K562 (cell line): ENCODE measurements at regions not wholly inside any gene's neighbourhood (a gene's known extent, or its start where the extent isn't known, plus 50 kb on each side); places are given as distances from the start of the nearest gene placed in this dataset.

Source experiments
- ATAC-seq: fragments of 200-7000 bp; cut with Tn5 transposase; 3 replicates; pipeline ENCODE4 v1.9.1; 2020; ENCODE audit warnings: moderate library complexity
- BruUV-seq: library from RNA; stranded (reverse); fragments of 400-500 nt; replicated peaks from 2 replicates; lab custom pipeline; 2021; lab: Mats Ljungman, UMichigan
- CTCF ChIA-PET: fragments of 300-600 bp; formaldehyde crosslinking; extraction: SDS; loops from one replicate; lab custom pipeline; 2021; ENCODE audit warnings: low intra/inter-chr PET ratio; lab: Yijun Ruan, JAX
- POLR2A ChIA-PET: fragments of 300-600, 350-650 bp; sonication (Branson Sonifier 250); formaldehyde crosslinking; extraction: SDS; loops from one replicate; lab custom pipeline; 2021; ENCODE audit warnings: antibody characterized with exemption, inconsistent platforms; lab: Yijun Ruan, JAX
- DNase-seq, 4 experiments: peaks; one replicate each; pipeline versions ENCODE4 v3.0.0 to v3.0.0-alpha.2; 2011 to 2018; ENCODE audit warnings: low spot score in 3 of 4, mixed read lengths in 3 of 4; ENCODE audit errors: extremely low read depth in 1 of 4
- FAIRE-seq: peaks from 2 replicates; lab custom pipeline; 2011; peaks lifted over from hg19 to GRCh38; lab: Jason Lieb, UNC
- H2AFZ ChIP-seq: 2 replicates; pipeline ENCODE4 v1.6.0; 2011; ENCODE audit warnings: low read depth, low read length, control low read depth, inconsistent platforms
- H3K27ac ChIP-seq: fragments of 200-600 bp; 3 replicates; pipeline ENCODE4 v1.8.0; 2011; ENCODE audit warnings: low read depth, mild to moderate bottlenecking, control low read depth, inconsistent platforms, low read length, moderate library complexity, mixed read lengths; ENCODE audit errors: extremely low read depth
- H3K27me3 ChIP-seq, 2 experiments: fragments of 300-600 bp in 1 of 2; 2 replicates in 1 of 2; 3 replicates in 1 of 2; pipeline versions ENCODE4 v1.6.0 to v1.8.0; 2011; ENCODE audit warnings: inconsistent platforms in 2 of 2, low read length in 2 of 2, mild to moderate bottlenecking in 1 of 2, mixed read lengths in 1 of 2, moderate library complexity in 1 of 2; ENCODE audit not compliant: control insufficient read depth in 2 of 2, insufficient read depth in 2 of 2
- H3K36me3 ChIP-seq: fragments of 300-600 bp; 3 replicates; pipeline ENCODE4 v1.8.0; 2011; ENCODE audit warnings: mild to moderate bottlenecking, low read length, inconsistent platforms; ENCODE audit not compliant: control insufficient read depth, insufficient read depth
- H3K4me1 ChIP-seq, 2 experiments: fragments of 200-600 bp in 1 of 2; replicated peaks in 1 of 2; 2 replicates in 1 of 2; 3 replicates in 1 of 2; pipeline versions ENCODE4 v1.5.1 to v1.8.0; 2011; ENCODE audit warnings: inconsistent platforms in 2 of 2, low read length in 2 of 2, mild to moderate bottlenecking in 1 of 2, mixed read lengths in 1 of 2, moderate library complexity in 1 of 2; ENCODE audit not compliant: control insufficient read depth in 2 of 2, insufficient read depth in 2 of 2
- H3K4me2 ChIP-seq: 2 replicates; pipeline ENCODE4 v1.6.1; 2011; ENCODE audit warnings: low read length, control low read depth, inconsistent platforms, mixed read lengths; ENCODE audit not compliant: insufficient read depth
- H3K4me3 ChIP-seq: fragments of 200-600 bp; sonication (generic), shearing (Covaris generic); 2 replicates; pipeline ENCODE4 v1.5.1; 2016; ENCODE audit warnings: control low read depth, inconsistent platforms
- H3K79me2 ChIP-seq: fragments of 200-600 bp; 3 replicates; pipeline ENCODE4 v1.8.0; 2011; ENCODE audit warnings: low read length, inconsistent platforms; ENCODE audit not compliant: control insufficient read depth, insufficient read depth
- H3K9ac ChIP-seq, 2 experiments: 2 replicates each; pipeline versions ENCODE4 v1.6.0 to v1.6.1; 2011; ENCODE audit warnings: low read depth in 2 of 2, low read length in 2 of 2, control low read depth in 1 of 2, inconsistent platforms in 1 of 2, mild to moderate bottlenecking in 1 of 2, mixed read lengths in 1 of 2; ENCODE audit not compliant: insufficient read depth in 1 of 2
- H3K9me1 ChIP-seq: one replicate; pipeline ENCODE4 v1.6.0; 2011; ENCODE audit warnings: inconsistent platforms, mild to moderate bottlenecking, low read length, moderate library complexity; ENCODE audit not compliant: control insufficient read depth, insufficient read depth
- H3K9me3 ChIP-seq: replicated peaks from 2 replicates; pipeline ENCODE4 v1.5.1; 2011; ENCODE audit warnings: low read depth, low read length, inconsistent platforms; ENCODE audit not compliant: control insufficient read depth, insufficient read depth
- H4K20me1 ChIP-seq: replicated peaks from 2 replicates; pipeline ENCODE4 v1.6.1; 2011; ENCODE audit warnings: low read length, inconsistent platforms, mixed read lengths; ENCODE audit not compliant: control insufficient read depth, insufficient read depth
- BACH1 ChIP-seq: fragments of 200-800 bp; sonication (Bioruptor generic); IDR thresholded peaks from 2 replicates; pipeline ENCODE4 v1.6.1; 2016; ENCODE audit warnings: missing genetic modification characterization, missing compliant biosample characterization
- C11orf30 ChIP-seq: fragments of 450-650 bp; IDR thresholded peaks from 2 replicates; pipeline ENCODE4 v1.6.1; 2016; ENCODE audit warnings: low read depth, mild to moderate bottlenecking
- ELK1 ChIP-seq: sonication (generic); formaldehyde crosslinking; IDR thresholded peaks from 2 replicates; pipeline ENCODE4 v1.8.1; 2022; ENCODE audit warnings: missing genetic modification reagents
- ESRRA ChIP-seq: fragments of 450-650 bp; IDR thresholded peaks from 2 replicates; pipeline ENCODE4 v1.6.1; 2014; ENCODE audit warnings: low read depth, mild to moderate bottlenecking, moderate library complexity, borderline replicate concordance
- HCFC1 ChIP-seq: IDR thresholded peaks from 2 replicates; pipeline ENCODE4 v1.6.1; 2012; ENCODE audit warnings: low read depth, low read length, improper control_type of control experiment
- MTF1 ChIP-seq: fragments of 250-450 bp; sonication (Bioruptor Pico); IDR thresholded peaks from 2 replicates; pipeline ENCODE4 v1.9.0; 2021; ENCODE audit warnings: moderate library complexity, mild to moderate bottlenecking, inconsistent platforms, borderline replicate concordance
- NCOA2 ChIP-seq, 2 experiments: fragments of 450-650 bp; IDR thresholded peaks; 2 replicates each; pipeline ENCODE4 v1.6.1; 2018; ENCODE audit warnings: mild to moderate bottlenecking in 2 of 2, moderate library complexity in 1 of 2; ENCODE audit not compliant: partially characterized antibody in 2 of 2
- PHF21A ChIP-seq: fragments of 450-650 bp; IDR thresholded peaks from 2 replicates; pipeline ENCODE4 v1.6.1; 2017; ENCODE audit warnings: low read depth, borderline replicate concordance
- PML ChIP-seq: IDR thresholded peaks from 2 replicates; pipeline ENCODE4 v1.6.1; 2012; ENCODE audit warnings: low read length, inconsistent platforms
- RFX5 ChIP-seq: IDR thresholded peaks from 2 replicates; pipeline ENCODE4 v1.6.1; 2011; ENCODE audit warnings: low read depth, mild to moderate bottlenecking, improper control_type of control experiment, low read length
- SMAD2 ChIP-seq: fragments of 150-350 bp; IDR thresholded peaks from 2 replicates; pipeline ENCODE4 v1.6.1; 2014; ENCODE audit warnings: low read depth, mild to moderate bottlenecking, low read length
- SRSF3 ChIP-seq: fragments of 200-400 bp; formaldehyde crosslinking; IDR thresholded peaks from 2 replicates; pipeline ENCODE4 v1.6.1; 2016; ENCODE audit warnings: mild to moderate bottlenecking, low read length, moderate library complexity; ENCODE audit not compliant: insufficient read depth
- ZNF384 ChIP-seq: IDR thresholded peaks from 2 replicates; pipeline ENCODE4 v1.6.1; 2012; ENCODE audit warnings: low read depth, low read length, improper control_type of control experiment
- WGBS: fragments of 100-300 bp; shearing (Covaris generic); methylation state at CpG from one replicate; pipeline ENCODE4 v1.1.6; 2016; ENCODE audit warnings: low coverage, mixed read lengths; ENCODE audit not compliant: insufficient coverage; ENCODE audit errors: missing lambda C conversion rate; 5-methylcytosine and 5-hydroxymethylcytosine counted together
- in situ Hi-C: fragments of 300-500 bp; cut with MboI; formaldehyde crosslinking; loops from 4 replicates; pipeline ENCODE4 v1.15.0; 2018; ENCODE audit warnings: inconsistent platforms, mixed read lengths
- intact Hi-C: fragments of 100-400 bp; cut with micrococcal nuclease; formaldehyde crosslinking; loops from 2 replicates; pipeline ENCODE4 v1.14.2; 2022
- TF ChIP-seq, protein P1 (sequence below), 2 experiments: fragments of 450-650 bp in 1 of 2; sonication (generic) in 1 of 2; formaldehyde crosslinking; conservative IDR thresholded peaks; 2 replicates each; pipeline versions ENCODE4 v1.4.0 to v1.8.1; 2020 to 2022; ENCODE audit warnings: mild to moderate bottlenecking in 1 of 2, missing genetic modification reagents in 1 of 2

DNA sequence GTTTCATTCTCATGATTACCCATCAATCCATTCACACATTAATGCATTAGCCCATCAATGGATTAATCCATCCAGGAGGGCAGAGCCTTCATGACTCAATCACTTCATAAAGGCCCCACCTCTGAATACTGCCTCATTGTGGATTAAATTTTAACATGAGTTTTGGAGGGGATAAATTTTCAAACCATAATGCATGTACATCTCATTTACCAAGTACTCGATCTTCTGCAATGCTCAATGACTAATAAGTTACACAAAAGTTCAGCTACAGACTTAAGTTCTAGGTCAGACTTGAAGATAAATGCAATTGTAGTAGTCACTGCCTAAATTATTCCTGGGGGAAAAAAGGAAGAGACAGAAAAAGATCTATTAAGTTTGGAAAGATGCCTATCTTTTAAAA, 120.0 kb upstream of the OSR1 start:
- TF ChIP-seq HCFC1 (no peak), ESRRA (no peak), PHF21A (no peak), MTF1 (no peak), ZNF384 (no peak), ELK1 (no peak), SRSF3 (no peak), NCOA2 (IDR thresholded peaks at IDR 0.05; ENCODE audit: partially characterized antibody in 2 of 2) (no peak), RFX5 (no peak), C11orf30 (no peak), PML (no peak), SMAD2 (no peak), BACH1 (tag) (no peak)
- TF ChIP-seq, protein P1, sequence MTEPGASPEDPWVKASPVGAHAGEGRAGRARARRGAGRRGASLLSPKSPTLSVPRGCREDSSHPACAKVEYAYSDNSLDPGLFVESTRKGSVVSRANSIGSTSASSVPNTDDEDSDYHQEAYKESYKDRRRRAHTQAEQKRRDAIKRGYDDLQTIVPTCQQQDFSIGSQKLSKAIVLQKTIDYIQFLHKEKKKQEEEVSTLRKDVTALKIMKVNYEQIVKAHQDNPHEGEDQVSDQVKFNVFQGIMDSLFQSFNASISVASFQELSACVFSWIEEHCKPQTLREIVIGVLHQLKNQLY (CRISPR knock-in tag; conservative IDR thresholded peaks at IDR 0.05) = no peak
- ChIA-PET CTCF (no interaction called here), POLR2A (no interaction called here)
- intact Hi-C loops (no loop called here), in situ Hi-C loops (no loop called here)
- Histone ChIP-seq H3K79me2 (no peaks in the 10 kb centered on the region), H4K20me1 (no peaks in the 10 kb centered on the region), H3K4me2 (no peak overlapping the region), H3K9ac (no peak overlapping the region), H3K27me3 (no peaks in the 10 kb centered on the region), H3K9me3 (no peaks in the 10 kb centered on the region), H3K4me1 (no peaks in the 10 kb centered on the region), H3K4me3 (no peak overlapping the region), H2AFZ (no peak overlapping the region), H3K9me1 (no peaks in the 10 kb centered on the region), H3K36me3 (no peaks in the 10 kb centered on the region), H3K27ac (no peak overlapping the region)
- WGBS = 0% methylated on average over 1 of the region's 1 CpG
- ATAC-seq (no peak), FAIRE-seq (no peak), DNase-seq (no peak)
- no TSS peak for BruUV-seq
